NCI-H2081 (cell line): ENCODE measurements at regions not wholly inside any gene's neighbourhood (a gene's known extent, or its start where the extent isn't known, plus 50 kb on each side); places are given as distances from the start of the nearest gene placed in this dataset.

Experiments used
- DNase-seq, 2 experiments: peaks; one replicate each; lab custom pipeline; 2025; lab: John Stamatoyannopoulos, UW

- DNase-seq: no peak
Measured at GRCh38 chr6:21996425-21997118, 300.3 kb downstream of the PRL start.

GRCh38 chr6:21997119-21998037, 299.5 kb downstream of the PRL start:
- DNase-seq: no peak

- no peak for DNase-seq
Measured at GRCh38 chr6:21998582-21998981, 298.3 kb downstream of the PRL start.

- DNase-seq: no peak
Measured at GRCh38 chr6:21999012-21999528, 297.8 kb downstream of the PRL start.

GRCh38 chr6:21999741-22000140, 297.1 kb downstream of the PRL start:
- DNase-seq: no peak

GRCh38 chr6:22001396-22002027, 295.3 kb downstream of the PRL start:
- no peak for DNase-seq

- DNase-seq: no peak
Measured at GRCh38 chr6:22003287-22003686, 293.5 kb downstream of the PRL start.

- DNase-seq: no peak
Measured at GRCh38 chr6:22006795-22007194, 290.0 kb downstream of the PRL start.

GRCh38 chr6:22007469-22007868, 289.4 kb downstream of the PRL start:
- no peak for DNase-seq

GRCh38 chr6:22008248-22008836, 288.5 kb downstream of the PRL start:
- DNase-seq: no peak

GRCh38 chr6:22010102-22010501, 286.7 kb downstream of the PRL start:
- no peak for DNase-seq

GRCh38 chr6:22015216-22015615, 281.6 kb downstream of the PRL start:
- no peak for DNase-seq

- DNase-seq: no peak
Measured at GRCh38 chr6:22015944-22016343, 280.9 kb downstream of the PRL start.

- no peak for DNase-seq
Measured at GRCh38 chr6:22017272-22017671, 279.6 kb downstream of the PRL start.

GRCh38 chr6:22017766-22018165, 279.1 kb downstream of the PRL start:
- no peak for DNase-seq

- no peak for DNase-seq
Measured at GRCh38 chr6:22019857-22020256, 277.0 kb downstream of the PRL start.

- no peak for DNase-seq
Measured at GRCh38 chr6:22020299-22021003, 276.4 kb downstream of the PRL start.

GRCh38 chr6:22021966-22022365, 274.9 kb downstream of the PRL start:
- DNase-seq: no peak

GRCh38 chr6:22023937-22024336, 272.9 kb downstream of the PRL start:
- DNase-seq: no peak

GRCh38 chr6:22024973-22025467, 271.8 kb downstream of the PRL start:
- no peak for DNase-seq

GRCh38 chr6:22025468-22026163, 271.2 kb downstream of the PRL start:
- DNase-seq: no peak
